ENCODE measurements at regions not wholly inside any gene's neighbourhood (a gene's known extent, or its start where the extent isn't known, plus 50 kb on each side); places are given as distances from the start of the nearest gene placed in this dataset.
"Not testable (repeated sequence)": the region's sequence is repeated elsewhere in the genome, so short reads cannot be mapped to it uniquely, and the experiment has no call there.

DNA sequence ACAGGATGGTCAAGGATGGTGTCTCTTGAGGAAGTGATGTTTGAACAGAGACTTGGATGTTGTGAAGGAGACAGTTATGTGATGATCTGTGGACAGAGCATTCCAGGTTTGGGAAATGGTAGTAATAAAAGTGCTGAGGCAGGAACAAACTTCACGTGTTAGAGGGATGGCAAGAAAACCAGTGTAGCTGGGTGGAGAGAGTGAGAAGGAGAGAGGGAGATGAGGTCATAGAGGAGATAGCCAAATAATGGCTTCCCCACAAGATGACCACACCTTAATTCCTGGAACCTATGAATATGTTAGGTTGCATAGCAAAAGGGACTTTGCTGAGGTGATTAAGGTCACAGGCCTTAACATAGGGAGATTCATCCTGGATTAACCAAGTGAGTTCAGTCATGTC is 75.6 kb upstream of the GPR50 start:
- no peak overlapping the region for H2AFZ ChIP-seq (ENCODE audit: low read length)
- no peaks in the 10 kb centered on the region for H3K27me3 ChIP-seq (ENCODE audit: control insufficient read depth, insufficient read depth, low read length)
- H3K27ac ChIP-seq (ENCODE audit: insufficient read depth, low read length) = no peak overlapping the region
- H4K20me1 ChIP-seq (ENCODE audit: control insufficient read depth, extremely low read depth, insufficient read depth, low read length) = no peaks in the 10 kb centered on the region
- H3K4me3 ChIP-seq (replicated peaks in 1 of 4; ENCODE audit: control extremely low read depth in 1 of 4, insufficient read depth in 1 of 4, low read depth in 3 of 4, low read length in 4 of 4) = no peak overlapping the region
- no peak for TF ChIP-seq EZH2 (IDR thresholded peaks at IDR 0.05; ENCODE audit: low read length, missing control alignments)
- TF ChIP-seq, protein P1, sequence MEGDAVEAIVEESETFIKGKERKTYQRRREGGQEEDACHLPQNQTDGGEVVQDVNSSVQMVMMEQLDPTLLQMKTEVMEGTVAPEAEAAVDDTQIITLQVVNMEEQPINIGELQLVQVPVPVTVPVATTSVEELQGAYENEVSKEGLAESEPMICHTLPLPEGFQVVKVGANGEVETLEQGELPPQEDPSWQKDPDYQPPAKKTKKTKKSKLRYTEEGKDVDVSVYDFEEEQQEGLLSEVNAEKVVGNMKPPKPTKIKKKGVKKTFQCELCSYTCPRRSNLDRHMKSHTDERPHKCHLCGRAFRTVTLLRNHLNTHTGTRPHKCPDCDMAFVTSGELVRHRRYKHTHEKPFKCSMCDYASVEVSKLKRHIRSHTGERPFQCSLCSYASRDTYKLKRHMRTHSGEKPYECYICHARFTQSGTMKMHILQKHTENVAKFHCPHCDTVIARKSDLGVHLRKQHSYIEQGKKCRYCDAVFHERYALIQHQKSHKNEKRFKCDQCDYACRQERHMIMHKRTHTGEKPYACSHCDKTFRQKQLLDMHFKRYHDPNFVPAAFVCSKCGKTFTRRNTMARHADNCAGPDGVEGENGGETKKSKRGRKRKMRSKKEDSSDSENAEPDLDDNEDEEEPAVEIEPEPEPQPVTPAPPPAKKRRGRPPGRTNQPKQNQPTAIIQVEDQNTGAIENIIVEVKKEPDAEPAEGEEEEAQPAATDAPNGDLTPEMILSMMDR (conservative IDR thresholded peaks at IDR 0.05 in 1 of 2, IDR thresholded peaks at IDR 0.05 in 1 of 2; ENCODE audit: low read depth in 1 of 2, low read length in 2 of 2) = no peak
- H3K4me2 ChIP-seq (ENCODE audit: extremely low read depth, insufficient read depth, low read length) = no peak overlapping the region
- H3K9me3 ChIP-seq (ENCODE audit: control insufficient read depth, insufficient read depth, low read depth, low read length) = no peaks in the 10 kb centered on the region
- no peak for DNase-seq (ENCODE audit: low read depth in 2 of 2)
- H3K36me3 ChIP-seq (ENCODE audit: control insufficient read depth, insufficient read depth, low read length) = no peaks in the 10 kb centered on the region
- no peaks in the 10 kb centered on the region for H3K4me1 ChIP-seq (ENCODE audit: control insufficient read depth, extremely low read depth, insufficient read depth, low read length)
- no peak overlapping the region for H3K9ac ChIP-seq (ENCODE audit: insufficient read depth, low read length)
- no peaks in the 10 kb centered on the region for H3K79me2 ChIP-seq (ENCODE audit: control insufficient read depth, insufficient read depth, low read length)

DNA sequence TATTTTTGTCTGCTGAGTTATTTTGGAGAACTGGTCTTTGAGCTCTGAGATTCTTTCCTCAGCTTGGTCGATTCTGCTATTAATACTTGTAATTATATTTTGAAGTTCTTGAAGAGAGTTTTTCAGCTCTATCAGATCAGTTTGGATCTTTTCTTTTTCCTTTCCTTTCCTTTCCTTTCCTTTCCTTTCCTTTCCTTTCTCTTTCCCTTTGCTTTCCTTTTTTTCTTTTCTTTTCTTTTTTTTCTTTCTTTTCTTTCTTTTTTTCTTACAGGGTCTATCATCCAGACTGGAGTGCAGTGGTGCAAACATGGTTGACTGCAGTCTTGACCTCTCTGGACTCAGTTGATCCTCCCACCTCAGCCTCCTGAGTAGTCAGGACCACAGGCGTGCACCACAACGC is 63.2 kb upstream of the GPR50 start:
- not testable (repeated sequence) for H3K4me3 ChIP-seq (replicated peaks in 1 of 4; ENCODE audit: control extremely low read depth in 1 of 4, insufficient read depth in 1 of 4, low read depth in 3 of 4, low read length in 4 of 4); H3K4me1 ChIP-seq (ENCODE audit: control insufficient read depth, extremely low read depth, insufficient read depth, low read length); H3K79me2 ChIP-seq (ENCODE audit: control insufficient read depth, insufficient read depth, low read length); H3K36me3 ChIP-seq (ENCODE audit: control insufficient read depth, insufficient read depth, low read length); H4K20me1 ChIP-seq (ENCODE audit: control insufficient read depth, extremely low read depth, insufficient read depth, low read length); H3K27me3 ChIP-seq (ENCODE audit: control insufficient read depth, insufficient read depth, low read length); H3K9ac ChIP-seq (ENCODE audit: insufficient read depth, low read length); H2AFZ ChIP-seq (ENCODE audit: low read length); H3K9me3 ChIP-seq (ENCODE audit: control insufficient read depth, insufficient read depth, low read depth, low read length); H3K4me2 ChIP-seq (ENCODE audit: extremely low read depth, insufficient read depth, low read length); DNase-seq (ENCODE audit: low read depth in 2 of 2); H3K27ac ChIP-seq (ENCODE audit: insufficient read depth, low read length)

Data from fibroblast of lung (primary cell).